ENCODE measurements at regions not wholly inside any gene's neighbourhood (a gene's known extent, or its start where the extent isn't known, plus 50 kb on each side); places are given as distances from the start of the nearest gene placed in this dataset.

GRCh38 chr3:76866729-76867408 is 173.0 kb upstream of the ROBO2 start:
- TF ChIP-seq CTCF (IDR thresholded peaks at IDR 0.05 in 4 of 5, conservative IDR thresholded peaks at IDR 0.05 in 1 of 5), result no peak
- TF ChIP-seq POLR2A (IDR thresholded peaks at IDR 0.05), result no peak
